GM21717 (cell line): ENCODE measurements at regions not wholly inside any gene's neighbourhood (a gene's known extent, or its start where the extent isn't known, plus 50 kb on each side); places are given as distances from the start of the nearest gene placed in this dataset.
"Not testable (repeated sequence)": the region's sequence is repeated elsewhere in the genome, so short reads cannot be mapped to it uniquely, and the experiment has no call there.

Experiments used
- ATAC-seq: cut with Tn5 transposase; IDR thresholded peaks from one replicate; pipeline ENCODE4 v1.9.1; 2021; ENCODE audit warnings: mild to moderate bottlenecking, moderate library complexity; ENCODE audit not compliant: unreplicated experiment

DNA sequence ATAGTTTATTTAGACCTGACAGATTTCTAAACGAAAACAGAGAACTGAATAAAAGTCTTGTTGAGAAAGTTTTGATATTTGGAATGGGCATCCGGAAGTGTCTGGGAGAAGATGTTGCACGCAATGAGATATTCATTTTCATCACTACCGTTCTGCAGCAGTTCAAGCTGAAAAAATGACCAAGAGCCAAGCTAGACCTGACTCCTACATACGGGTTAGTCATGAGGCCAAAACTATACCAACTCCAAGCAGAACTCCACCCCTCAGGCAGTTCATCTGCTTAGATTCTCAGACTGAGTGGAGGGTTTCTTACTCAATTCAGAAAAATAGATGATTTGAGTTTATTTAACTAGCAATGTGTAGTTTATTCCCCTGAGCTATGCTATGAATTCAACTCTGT is 95.4 kb upstream of the ANXA1 start:
- ATAC-seq = no peak

DNA sequence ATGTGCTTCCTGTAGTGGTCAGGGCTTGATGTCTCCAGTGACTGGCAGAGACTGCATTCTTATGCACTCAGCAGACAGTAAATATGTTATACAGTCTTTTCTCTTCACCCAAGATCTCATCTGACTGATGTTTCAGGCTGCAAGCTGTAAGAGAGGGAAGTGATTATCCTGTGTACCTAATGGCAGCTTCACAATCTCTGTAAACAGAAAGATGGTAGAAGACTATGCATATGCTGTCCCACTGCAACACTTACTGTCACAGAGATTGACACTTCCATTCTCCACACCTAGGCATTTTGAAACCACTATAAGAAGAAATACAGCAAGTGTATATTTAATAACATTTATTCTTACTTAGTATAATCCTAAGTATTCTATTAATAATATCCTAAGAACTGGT is 97.6 kb upstream of the ANXA1 start:
- no peak for ATAC-seq

DNA sequence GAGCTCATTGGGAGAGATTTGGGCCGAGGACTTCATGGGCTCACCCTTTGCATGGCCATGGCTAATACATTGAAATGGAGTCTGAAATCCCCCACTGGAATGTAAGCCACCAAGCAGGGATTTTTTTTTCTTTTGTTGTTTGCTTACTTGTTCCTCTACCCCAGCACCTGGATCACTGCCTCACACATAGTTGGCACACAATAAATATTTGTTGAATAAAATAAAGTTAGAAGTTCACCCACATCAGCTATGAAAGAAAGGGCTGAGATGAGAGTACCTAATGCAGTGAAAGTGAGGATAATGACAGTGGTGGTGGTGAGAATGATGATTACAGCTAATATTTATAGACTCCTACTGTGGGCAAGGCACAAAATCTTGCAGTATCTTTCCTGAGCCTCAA is 98.1 kb upstream of the ANXA1 start:
- no peak for ATAC-seq

DNA sequence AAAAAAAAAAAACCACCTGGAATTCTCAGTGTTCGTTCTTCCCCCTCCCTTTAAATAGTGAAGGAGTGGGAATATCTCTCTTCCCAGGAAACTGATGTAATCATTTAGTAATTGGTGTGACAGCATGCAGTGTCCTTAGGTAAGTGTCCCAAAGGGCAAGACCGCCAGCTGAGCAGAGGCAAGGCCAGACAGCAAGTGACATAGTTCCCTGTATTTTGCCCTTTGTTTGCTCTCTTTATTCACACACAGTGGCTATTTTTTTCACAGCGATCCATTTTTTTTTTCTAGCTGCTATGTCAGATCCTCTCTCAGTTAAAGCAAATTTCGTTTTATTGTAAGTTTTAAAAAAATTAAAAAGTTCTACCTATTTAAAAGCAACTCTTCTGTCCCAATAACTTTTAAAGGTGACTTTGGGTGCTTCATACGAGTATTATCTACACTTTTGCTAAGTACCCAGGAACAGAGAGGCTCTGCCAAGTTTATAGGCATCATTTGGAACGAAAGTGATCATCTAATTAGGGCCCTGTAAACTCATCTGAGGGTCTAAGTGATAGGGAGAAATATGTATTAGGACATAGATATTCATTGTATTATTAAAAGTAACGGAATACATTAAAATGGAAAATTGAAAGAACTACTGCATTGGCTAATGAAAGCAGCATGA is 98.2 kb upstream of the ALDH1A1 start:
- ATAC-seq = no peak

DNA sequence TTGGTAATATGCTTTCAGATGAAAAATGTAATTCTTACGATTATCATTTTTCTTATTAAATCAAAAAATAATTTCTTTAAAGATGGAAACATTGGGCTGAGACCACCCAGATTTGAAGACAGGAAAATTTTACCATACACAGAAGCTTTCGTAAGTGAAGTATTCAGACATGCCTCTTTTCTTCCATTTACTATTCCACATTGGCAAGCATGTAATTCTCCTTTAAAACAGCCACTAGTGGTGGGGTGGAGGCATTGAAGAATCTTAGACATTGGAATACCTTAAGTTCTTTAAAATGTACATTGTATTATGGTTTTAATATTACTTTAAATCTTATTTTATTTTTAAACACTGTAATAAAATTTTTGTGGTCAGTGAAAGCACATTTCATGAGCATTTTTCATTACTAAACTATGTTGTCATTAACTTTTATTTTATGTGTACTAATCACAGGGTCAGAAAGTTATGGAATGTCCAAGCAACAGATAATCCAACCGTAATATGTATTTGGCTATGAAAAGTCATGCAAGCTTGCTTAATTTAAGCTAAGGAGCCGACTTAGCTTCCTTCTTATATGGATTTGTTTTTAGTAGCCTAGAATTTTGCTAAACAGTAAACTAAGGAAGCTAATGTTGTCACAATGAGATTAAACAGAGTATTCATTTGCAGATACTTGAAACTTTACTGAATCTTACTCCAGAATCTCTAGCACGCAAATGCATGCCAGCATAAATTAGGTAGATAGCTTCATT is 97.4 kb upstream of the ALDH1A1 start:
- no peak for ATAC-seq

GRCh38 chr9:73049280-73049679 is 96.4 kb upstream of the ALDH1A1 start:
- ATAC-seq = no peak

GRCh38 chr9:73046769-73047168 is 93.9 kb upstream of the ALDH1A1 start:
- no peak for ATAC-seq

GRCh38 chr9:73044776-73045175 is 91.9 kb upstream of the ALDH1A1 start:
- not testable (repeated sequence) for ATAC-seq

- ATAC-seq = no peak
Measured at GRCh38 chr9:73042155-73042554, 89.3 kb upstream of the ALDH1A1 start.

GRCh38 chr9:73039271-73040263 is 86.7 kb upstream of the ALDH1A1 start:
- no peak for ATAC-seq

DNA sequence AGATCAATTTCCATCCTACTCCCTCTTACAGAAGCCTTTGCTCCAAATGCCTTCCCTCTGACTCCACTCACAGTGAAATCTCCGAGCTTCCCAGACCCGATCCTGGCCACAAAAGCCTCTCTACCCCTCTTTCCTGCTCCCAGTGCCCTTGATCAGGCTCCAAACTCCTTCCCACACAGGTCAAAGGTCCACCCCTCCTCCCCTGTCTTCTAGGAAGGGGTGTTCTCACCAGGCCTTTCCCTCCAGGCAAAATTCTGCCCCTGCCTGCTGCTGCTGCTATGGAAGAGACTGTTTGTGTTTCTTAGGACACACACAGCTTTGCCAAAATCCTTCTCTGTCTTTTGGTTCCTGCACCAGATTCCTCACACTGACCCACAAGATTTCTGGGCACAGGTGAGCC is 85.8 kb upstream of the ALDH1A1 start:
- no peak for ATAC-seq

DNA sequence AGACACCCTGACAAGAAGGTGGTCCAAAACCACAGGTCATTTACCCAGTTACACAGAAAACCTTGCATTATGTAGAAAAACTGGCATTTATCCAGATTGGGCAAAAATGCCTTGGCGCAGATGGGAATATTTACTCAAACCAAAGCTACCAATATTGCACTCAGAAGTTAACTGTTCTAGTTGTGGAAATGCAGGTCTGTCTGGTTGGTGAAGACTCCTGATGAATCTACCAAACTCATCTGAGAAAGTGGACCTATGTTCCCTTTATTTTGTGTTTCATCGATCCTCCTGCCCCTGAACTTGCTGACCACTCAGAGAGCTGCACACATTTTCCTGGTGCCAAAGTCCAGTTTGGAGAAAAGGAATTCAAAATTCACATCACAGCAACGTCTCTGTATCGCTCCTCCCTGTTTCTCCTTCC is 85.2 kb upstream of the ALDH1A1 start:
- no peak for ATAC-seq

- ATAC-seq = no peak
Measured at GRCh38 chr9:73037613-73038012, 84.8 kb upstream of the ALDH1A1 start.

DNA sequence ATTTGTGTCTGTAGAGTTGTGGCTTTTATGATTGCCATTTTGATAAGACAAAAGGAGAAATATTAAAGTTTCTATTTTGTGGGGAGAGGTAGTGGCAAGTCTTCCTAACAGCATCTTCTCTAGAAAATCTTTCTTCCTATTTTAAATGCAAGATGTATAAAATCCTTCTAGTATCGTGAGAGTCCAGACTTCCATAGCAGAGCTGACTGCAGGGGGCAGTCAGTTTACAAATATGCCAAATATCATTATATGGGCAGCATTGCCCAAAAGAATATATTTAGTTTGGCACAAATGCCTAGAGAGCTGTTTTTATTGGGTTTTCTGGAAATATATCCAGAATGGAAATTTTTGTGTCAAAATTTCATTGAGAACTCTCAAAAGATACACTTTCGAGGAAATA is 82.1 kb upstream of the ALDH1A1 start:
- ATAC-seq = no peak

DNA sequence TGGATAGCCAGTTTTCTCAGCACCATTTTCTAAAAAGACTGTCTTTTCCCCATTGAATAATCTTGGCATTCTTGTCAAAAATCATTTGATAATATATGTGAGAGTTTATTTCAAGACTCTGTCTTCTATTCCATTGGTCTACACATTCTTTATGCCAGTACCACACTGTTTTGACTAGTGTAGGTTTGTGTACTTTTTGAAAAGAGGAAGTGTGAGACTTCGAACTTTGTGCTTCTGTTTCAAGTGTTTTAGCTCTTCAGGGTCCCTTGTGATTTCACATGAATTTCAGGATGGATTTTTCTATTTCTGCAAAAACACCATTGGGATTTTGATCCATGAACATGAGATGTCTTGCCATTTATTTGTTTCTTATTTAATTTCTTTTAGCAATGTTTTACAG is 78.5 kb upstream of the ALDH1A1 start:
- ATAC-seq = no peak

- ATAC-seq = no peak
Measured at GRCh38 chr9:73030370-73031030, 77.6 kb upstream of the ALDH1A1 start.

GRCh38 chr9:73029346-73029745 is 76.5 kb upstream of the ALDH1A1 start:
- ATAC-seq = no peak

GRCh38 chr9:73026375-73026774 is 73.5 kb upstream of the ALDH1A1 start:
- ATAC-seq = no peak

DNA sequence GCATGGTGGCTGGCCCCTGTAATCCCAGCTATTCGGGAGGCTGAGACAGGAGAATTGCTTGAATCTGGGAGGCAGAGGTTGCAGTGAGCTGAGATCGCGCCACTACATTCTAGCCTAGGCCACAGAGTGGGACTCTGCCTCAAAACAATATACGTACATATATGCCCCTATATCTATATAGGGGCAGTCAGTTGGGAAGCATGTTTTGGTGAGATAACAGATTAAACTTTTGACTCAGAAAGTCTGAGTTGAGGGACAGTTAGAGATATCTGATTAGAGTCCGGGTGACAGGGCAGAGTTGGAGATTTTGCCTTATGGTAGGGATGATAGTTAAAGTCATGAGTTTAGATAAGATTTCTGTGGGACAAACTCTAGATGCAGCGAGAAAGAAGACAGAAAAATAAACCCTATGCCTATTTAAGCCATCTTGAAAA is 71.8 kb upstream of the ALDH1A1 start:
- no peak for ATAC-seq

DNA sequence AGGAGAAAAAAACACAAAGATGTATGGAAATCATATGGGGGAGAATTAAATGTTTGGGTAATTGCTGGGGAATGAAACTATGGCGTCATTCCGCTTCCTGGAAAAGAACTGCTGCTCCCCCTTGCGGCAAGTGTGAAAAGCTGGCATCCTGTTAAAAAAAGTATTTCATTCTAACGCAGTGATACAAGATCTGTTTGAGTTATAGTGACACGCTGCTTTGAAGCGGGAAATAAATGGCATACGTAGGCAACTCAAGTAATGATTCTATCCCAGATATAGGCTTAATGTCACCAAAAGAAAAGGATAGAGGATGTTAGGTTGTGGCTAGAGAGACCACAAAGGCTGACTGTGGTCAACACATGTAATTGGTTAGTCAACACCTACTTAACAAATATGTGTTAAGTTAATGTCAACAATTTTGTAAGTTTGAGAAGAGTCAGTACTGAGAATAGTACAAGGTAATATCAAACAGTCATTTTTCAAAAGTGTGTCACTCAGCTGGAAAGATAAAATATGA is 70.2 kb upstream of the ALDH1A1 start:
- peak; percentile 48 for ATAC-seq

GRCh38 chr9:73022353-73022752 is 69.5 kb upstream of the ALDH1A1 start:
- ATAC-seq = no peak
